ENCODE measurements at regions not wholly inside any gene's neighbourhood (a gene's known extent, or its start where the extent isn't known, plus 50 kb on each side); places are given as distances from the start of the nearest gene placed in this dataset.

DNA sequence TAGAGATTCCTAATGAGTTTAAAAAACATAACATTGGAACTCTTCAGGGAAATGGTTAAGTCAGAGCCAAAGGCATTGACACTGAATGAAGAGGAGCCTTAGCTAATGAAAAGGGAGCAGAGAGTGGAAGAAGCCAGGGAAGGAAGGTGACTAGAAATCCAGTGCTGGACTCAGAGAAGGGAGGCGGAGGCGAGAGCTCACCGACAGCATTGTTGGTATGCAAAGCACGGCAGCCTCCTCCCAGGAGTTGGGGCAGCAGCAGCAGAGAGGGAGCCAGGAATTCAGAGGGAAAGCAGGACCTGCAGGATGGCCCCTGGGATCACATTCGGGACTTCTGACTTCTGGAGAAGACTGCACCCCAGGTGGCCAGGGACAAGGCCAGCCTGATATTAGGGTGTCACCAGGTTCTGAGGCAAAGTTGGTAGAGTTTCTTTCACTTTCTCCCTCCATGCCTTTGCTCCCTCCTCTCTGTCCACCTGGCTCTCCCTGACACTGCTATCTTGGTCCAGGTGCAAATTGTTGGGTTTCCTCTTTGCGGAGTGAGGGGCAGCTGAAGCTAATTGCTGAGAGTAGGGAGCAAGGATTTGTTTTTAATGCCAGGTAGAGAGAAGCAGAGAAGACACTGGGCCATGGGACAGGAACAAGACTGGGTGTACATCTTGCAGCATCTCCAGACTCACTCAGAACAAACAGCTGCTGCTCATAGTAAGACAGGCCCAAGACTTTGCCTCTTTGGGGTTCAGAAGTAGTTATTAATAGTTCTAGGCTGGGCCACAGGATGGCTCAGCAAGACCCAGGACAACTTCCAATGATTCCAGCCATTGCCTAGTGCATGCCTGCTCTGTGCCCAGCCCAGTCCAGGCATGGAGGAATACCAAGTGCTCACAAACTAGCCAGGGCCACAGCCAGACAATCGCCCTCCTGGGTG is 157.9 kb downstream of the TLE3 start:
- TF ChIP-seq POLR2A (IDR thresholded peaks at IDR 0.05; ENCODE audit: low read length) (no peak), GATA1 (IDR thresholded peaks at IDR 0.05; ENCODE audit: low read depth, low read length) (no peak)
